Cerebellar nuclear complex (tissue), 1 donor: ENCODE measurements at regions not wholly inside any gene's neighbourhood (a gene's known extent, or its start where the extent isn't known, plus 50 kb on each side); places are given as distances from the start of the nearest gene placed in this dataset.

Experiments
- DNase-seq, 2 experiments: peaks; one replicate each; lab custom pipeline; 2025; lab: John Stamatoyannopoulos, UW

DNA sequence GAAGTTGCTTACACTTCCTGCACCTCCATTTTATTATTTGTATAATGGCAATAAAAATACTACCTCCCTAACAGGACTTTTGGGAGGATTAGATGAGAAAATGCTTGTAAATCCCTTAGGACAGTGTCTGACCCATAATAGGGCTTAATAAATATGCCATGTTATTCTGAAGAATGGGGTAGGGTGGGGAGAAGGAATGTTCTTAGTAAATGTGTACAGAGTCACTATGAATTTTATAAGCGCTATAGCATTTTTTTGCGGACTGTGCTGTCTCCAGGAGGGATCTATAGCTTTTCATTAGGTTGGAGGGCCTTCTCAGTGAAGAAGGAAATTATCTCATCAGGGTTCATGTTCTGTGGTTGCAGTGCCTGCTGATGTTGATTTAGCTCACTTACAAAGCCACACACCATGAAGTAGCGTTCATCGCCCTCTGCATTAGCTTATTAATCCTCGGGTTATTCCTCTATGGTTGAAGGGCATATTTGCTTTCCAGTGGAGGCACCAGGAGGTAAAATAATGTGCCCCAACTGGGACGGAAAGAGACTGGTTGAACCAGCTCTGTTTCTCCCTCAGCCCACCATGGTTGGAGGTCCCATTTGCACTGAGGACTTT is 497.1 kb downstream of the ARHGEF28 start:
- DNase-seq, result no peak

- DNase-seq, result no peak
Measured at GRCh38 chr5:74122175-74122574, 496.2 kb downstream of the ARHGEF28 start.

DNA sequence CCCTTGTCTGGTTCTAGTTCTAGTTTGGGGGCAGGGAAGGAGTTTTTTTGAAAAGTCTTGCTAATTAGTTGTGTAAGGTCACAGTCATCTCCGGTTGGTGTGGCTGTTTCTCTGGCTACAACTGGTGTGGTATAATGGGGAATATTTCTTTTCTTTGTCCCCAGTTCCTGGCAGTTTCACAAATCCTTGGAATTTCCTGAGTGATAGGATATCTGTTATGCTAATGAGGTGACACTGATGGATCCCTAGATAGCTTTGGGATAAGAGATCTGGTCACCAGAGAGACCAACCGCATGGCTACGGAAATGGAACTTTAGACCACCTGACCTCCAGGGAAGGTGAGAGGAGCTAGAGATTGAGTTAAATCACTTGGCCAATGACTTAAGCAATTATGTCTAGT is 494.6 kb downstream of the ARHGEF28 start:
- DNase-seq, result no peak

- no peak for DNase-seq
Measured at GRCh38 chr5:74118071-74118470, 492.1 kb downstream of the ARHGEF28 start.

DNA sequence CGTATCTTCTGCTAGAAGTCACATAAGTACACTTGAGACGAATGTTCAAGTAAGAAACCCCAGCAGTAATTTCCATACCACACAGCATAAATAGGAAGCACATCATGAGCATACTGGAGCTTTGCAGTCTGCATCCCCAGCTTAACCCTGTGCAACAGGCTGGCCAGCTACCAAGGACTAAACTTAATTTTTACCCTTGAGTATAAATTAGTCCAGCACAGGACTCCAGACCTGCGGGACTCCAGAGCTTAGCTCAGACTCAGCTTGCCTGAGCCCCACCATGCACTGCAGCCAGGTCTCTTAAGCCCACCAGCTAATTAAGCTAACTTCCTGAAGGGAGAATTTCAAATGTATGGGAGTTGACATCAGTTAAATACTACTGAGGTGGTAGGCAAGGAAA is 491.0 kb downstream of the ARHGEF28 start:
- no peak for DNase-seq

GRCh38 chr5:74116266-74116665 is 490.3 kb downstream of the ARHGEF28 start:
- no peak for DNase-seq

GRCh38 chr5:74113927-74114326 is 487.9 kb downstream of the ARHGEF28 start:
- no peak for DNase-seq

GRCh38 chr5:74113196-74113540 is 487.2 kb downstream of the ARHGEF28 start:
- no peak for DNase-seq

GRCh38 chr5:74112372-74113195 is 486.6 kb downstream of the ARHGEF28 start:
- DNase-seq, result no peak

DNA sequence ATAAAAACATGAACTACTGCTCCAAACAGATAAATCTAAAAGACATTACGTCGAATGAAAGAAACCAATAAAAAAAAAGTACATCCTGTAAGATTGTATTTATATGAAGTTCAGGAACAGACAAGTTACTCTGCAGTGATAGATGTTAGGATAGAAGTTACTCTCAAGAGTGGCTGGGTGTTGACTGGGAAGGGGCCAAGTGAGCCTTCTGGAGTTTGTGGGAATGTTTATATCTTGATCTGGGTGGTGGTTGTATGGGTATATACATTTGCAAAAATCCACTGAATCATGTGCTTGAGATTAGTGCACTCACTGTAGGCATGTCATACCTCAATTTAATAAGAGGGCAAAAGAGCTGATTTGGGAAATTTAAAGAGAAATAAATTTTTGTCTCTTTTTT is 485.8 kb downstream of the ARHGEF28 start:
- DNase-seq, result no peak

DNA sequence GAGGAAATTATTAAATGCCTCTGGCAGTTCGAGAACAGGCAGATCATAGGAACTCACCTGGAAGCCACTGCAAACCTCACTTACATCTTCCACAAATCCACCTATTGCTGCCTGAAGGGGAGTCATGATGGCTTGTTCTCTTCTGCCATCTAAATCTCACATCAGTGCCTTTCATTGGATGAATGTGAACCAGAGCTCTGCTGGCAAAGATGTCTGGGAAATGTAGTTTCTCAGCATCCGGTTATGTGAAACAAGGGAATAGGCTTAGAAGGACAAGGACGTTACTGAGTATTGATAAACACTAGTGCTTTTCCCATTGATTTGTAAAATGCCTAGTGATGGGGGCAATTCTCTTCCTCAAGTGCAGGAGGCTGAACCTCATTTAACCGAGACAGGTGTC is 483.3 kb downstream of the ARHGEF28 start:
- DNase-seq, result no peak

DNA sequence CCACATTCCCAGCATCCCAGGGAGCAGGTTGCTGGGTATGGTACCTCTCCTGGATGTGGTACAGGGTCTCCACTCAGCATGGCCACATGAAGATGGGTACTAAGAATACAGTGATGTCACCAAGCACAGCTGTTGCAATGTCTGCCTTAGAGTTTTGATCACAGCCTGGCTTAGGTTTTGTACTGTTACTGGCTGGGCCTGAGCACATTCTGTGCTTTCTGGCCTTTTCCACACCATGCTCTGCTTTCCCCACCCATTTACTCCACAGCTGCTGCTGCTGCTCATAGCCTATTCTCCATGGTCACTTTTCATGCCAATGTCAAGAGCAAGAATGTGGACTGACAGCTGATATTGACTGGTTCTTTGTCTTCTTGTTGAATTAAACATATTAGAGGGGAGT is 481.9 kb downstream of the ARHGEF28 start:
- no peak for DNase-seq

GRCh38 chr5:74105126-74105780 is 479.3 kb downstream of the ARHGEF28 start:
- no peak for DNase-seq

GRCh38 chr5:74103131-74104023 is 477.4 kb downstream of the ARHGEF28 start:
- no peak for DNase-seq

DNA sequence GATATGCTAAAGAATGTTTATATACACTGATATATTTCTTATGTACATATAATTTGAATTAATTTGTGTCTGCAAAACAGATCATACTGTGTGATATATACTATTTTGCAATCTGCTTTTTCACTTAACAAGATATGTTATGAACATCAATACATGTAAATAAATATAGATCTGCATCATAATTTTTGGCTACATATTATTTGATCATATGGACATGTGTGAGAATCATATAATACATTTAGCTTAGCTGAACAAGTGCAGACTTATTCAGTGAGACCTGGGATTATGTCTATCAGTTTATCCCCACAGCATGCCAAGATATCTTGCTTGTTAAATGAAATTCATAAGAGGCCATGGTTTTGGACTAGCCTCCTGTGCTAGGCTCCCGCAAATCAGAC is 474.3 kb downstream of the ARHGEF28 start:
- DNase-seq, result no peak

DNA sequence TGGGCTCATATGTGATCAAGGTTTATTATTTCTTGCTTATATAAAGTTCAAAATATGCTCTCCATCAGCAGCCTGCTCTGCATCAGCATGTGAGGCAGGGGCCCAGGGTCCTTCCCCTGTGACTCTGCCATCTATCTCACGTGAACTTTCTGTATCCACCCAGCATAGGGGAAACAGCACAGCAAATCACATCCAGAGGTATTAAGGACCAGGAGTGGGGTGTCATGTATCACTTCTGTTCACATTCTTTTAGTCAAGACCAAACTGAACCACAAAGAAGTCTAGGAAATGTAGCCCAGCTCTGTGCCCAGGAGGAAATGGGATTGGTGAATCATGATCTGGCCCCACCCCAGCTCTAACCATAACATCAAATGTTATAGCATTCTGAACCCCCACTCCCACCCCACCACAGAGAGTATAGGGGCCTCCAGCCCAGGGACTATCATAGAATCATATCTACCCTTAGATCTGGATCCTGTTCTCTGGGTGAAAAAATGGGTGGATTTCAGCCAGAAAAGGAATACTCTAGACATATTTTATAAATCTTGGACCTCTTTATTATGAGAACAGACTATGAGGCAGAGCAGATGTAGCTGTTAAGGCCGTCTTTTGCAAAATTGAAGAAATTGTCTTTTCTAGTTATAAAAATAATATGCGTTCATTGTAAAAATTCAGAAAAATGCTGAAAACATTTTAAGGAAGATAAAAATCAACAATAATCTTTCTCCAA is 473.7 kb downstream of the ARHGEF28 start:
- no peak for DNase-seq

GRCh38 chr5:74098941-74099340 is 472.9 kb downstream of the ARHGEF28 start:
- DNase-seq, result no peak

DNA sequence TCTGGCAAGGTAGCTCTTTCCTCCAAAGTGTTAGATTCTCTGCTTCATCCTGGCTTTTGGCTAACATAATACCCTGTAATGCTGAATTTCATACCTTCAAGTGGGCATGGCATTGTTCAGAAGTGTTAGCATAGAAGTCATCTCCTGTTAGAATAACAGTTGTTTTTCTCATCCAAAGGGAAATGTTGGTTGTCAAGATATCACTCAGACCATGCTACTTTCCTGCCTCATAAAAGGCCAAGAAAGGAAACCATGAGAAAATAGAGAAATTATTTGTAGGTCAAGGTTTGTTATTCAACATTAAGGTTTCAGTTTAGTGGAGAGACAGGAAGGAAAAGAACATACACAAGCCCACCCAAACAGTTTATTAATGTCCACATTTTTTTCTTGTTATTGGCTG is 472.5 kb downstream of the ARHGEF28 start:
- no peak for DNase-seq

- no peak for DNase-seq
Measured at GRCh38 chr5:74096325-74096724, 470.3 kb downstream of the ARHGEF28 start.

GRCh38 chr5:74095871-74096270 is 469.9 kb downstream of the ARHGEF28 start:
- DNase-seq, result no peak

DNA sequence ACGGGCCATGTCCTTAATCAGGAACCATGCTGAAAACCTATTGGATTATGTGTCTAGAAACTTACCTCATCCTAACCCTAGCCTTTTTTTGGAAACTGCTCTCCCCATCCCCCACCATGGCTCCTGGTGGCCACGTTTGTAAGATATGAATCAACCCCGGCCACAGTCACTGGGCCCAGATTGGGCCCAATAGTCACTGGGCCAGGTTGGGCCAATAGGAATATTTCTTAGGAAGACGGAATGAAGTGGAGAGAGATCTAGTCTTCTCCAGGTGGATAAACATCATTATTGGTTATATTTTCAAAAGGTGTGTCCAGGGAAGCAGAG is 468.7 kb downstream of the ARHGEF28 start:
- DNase-seq, result no peak
